AG04449 (cell line): ENCODE measurements at regions not wholly inside any gene's neighbourhood (a gene's known extent, or its start where the extent isn't known, plus 50 kb on each side); places are given as distances from the start of the nearest gene placed in this dataset.

Experiments
- CTCF ChIA-PET: fragments of 350-600 bp; formaldehyde crosslinking; extraction: SDS; loops from one replicate; lab custom pipeline; 2021; ENCODE audit warnings: antibody characterized with exemption; lab: Yijun Ruan, JAX
- POLR2A ChIA-PET: fragments of 400-600, 350-600 bp; formaldehyde crosslinking; extraction: SDS; loops from one replicate; lab custom pipeline; 2020; ENCODE audit warnings: antibody characterized with exemption, inconsistent platforms; lab: Yijun Ruan, JAX
- DNase-seq: peaks from one replicate; pipeline ENCODE4 v3.0.0-alpha.2; 2010; ENCODE audit warnings: low read depth, low spot score
- H3K4me3 ChIP-seq: 2 replicates; pipeline ENCODE4 v1.5.1; 2011; ENCODE audit warnings: low read depth, mild to moderate bottlenecking, control low read depth, low read length
- CTCF ChIP-seq: IDR thresholded peaks from one replicate; pipeline ENCODE4 v1.5.1; 2011; ENCODE audit warnings: mild to moderate bottlenecking, moderate library complexity, low read length, control low read depth, inconsistent platforms; ENCODE audit not compliant: insufficient read depth; ENCODE audit errors: missing control alignments

- ChIA-PET POLR2A (no interaction called here), CTCF (no interaction called here)
- no peak for DNase-seq
- H3K4me3 ChIP-seq = no peak overlapping the region
- no peak for TF ChIP-seq CTCF
These were observed 609.5 kb upstream of the SLC8A1 start for GRCh38 chr2:41061356-41061755.

GRCh38 chr2:41062336-41062735 lies 610.4 kb upstream of the SLC8A1 start:
- ChIA-PET CTCF (no interaction called here), POLR2A (no interaction called here)
- no peak overlapping the region for H3K4me3 ChIP-seq
- TF ChIP-seq CTCF = no peak
- DNase-seq = no peak

- DNase-seq = no peak
- no peak overlapping the region for H3K4me3 ChIP-seq
- TF ChIP-seq CTCF = no peak
- POLR2A ChIA-PET = no interaction called here
- CTCF ChIA-PET = no interaction called here
These were observed 614.3 kb upstream of the SLC8A1 start for GRCh38 chr2:41066168-41066567.

- no peak for TF ChIP-seq CTCF
- ChIA-PET POLR2A (no interaction called here), CTCF (no interaction called here)
- no peak overlapping the region for H3K4me3 ChIP-seq
- DNase-seq = no peak
These were observed 616.9 kb upstream of the SLC8A1 start for GRCh38 chr2:41068740-41069139.

GRCh38 chr2:41078341-41078740 lies 626.5 kb upstream of the SLC8A1 start:
- no peak overlapping the region for H3K4me3 ChIP-seq
- ChIA-PET POLR2A (no interaction called here), CTCF (no interaction called here)
- DNase-seq = no peak
- no peak for TF ChIP-seq CTCF

DNA sequence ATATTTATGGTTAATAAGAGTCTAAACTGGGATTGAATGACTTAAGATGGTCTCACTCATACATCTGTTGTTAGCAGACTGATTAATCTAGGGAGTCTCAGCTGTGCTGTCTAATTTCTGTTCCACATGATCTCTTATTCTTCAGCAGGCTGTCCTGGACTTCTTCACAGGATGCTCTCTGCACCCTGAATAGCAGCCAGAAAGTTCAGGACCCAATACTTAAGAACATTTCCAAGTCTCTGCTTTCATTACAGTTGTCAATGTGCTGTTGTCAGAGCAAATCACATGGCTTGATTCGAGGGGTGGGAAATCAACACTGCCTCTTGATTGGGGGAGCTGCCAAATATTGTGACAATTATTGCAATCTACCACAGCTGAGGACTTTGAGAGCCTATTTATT lies 627.1 kb upstream of the SLC8A1 start:
- ChIA-PET CTCF (no interaction called here), POLR2A (no interaction called here)
- no peak for TF ChIP-seq CTCF
- H3K4me3 ChIP-seq = no peak overlapping the region
- no peak for DNase-seq
